Stomach (tissue), 8 donors: ENCODE measurements at regions not wholly inside any gene's neighbourhood (a gene's known extent, or its start where the extent isn't known, plus 50 kb on each side); places are given as distances from the start of the nearest gene placed in this dataset.
A peak's percentile ranks its signal among the peaks of the same experiment; 100 is the strongest.

Experiments used
- DNase-seq, 2 donors: peaks; one replicate each; pipeline versions ENCODE4 v3.0.0 to v3.0.0-alpha.2; 2013 to 2019
- H3K27ac ChIP-seq, 5 donors: fragments of 200-600 bp in 4 of 5; sonication (generic) in 4 of 5; one replicate each; pipeline ENCODE4 v1.5.1; 2013 to 2019; ENCODE audit warnings: mild to moderate bottlenecking in 1 of 5, moderate library complexity in 1 of 5
- H3K27me3 ChIP-seq, 3 donors: fragments of 200-600 bp; sonication (generic); one replicate each; pipeline ENCODE4 v1.5.1; 2017 to 2019; ENCODE audit warnings: mixed run types in 1 of 3
- H3K36me3 ChIP-seq, 4 donors: fragments of 200-600 bp; sonication (generic); 1 replicate in 3 of 4; 2 replicates in 1 of 4; pipeline ENCODE4 v1.5.1; 2016 to 2019
- H3K4me1 ChIP-seq, 4 donors: fragments of 200-600 bp; sonication (generic); one replicate each; pipeline ENCODE4 v1.5.1; 2016 to 2019
- H3K4me3 ChIP-seq, 4 donors: fragments of 200-600 bp; sonication (generic) in 3 of 4; one replicate each; pipeline ENCODE4 v1.5.1; 2016 to 2019; ENCODE audit warnings: mild to moderate bottlenecking in 1 of 4
- H3K9me3 ChIP-seq, 4 donors: fragments of 200-600 bp; sonication (generic); one replicate each; pipeline ENCODE4 v1.5.1; 2016 to 2019
- EP300 ChIP-seq: sonication (generic); formaldehyde crosslinking; IDR thresholded peaks from one replicate; pipeline ENCODE4 v1.6.1; 2017; ENCODE audit warnings: antibody characterized with exemption
- POLR2A ChIP-seq, 4 donors: fragments of 450-650 bp; IDR thresholded peaks; one replicate each; pipeline ENCODE4 v1.6.1; 2016; ENCODE audit warnings: antibody characterized with exemption in 4 of 4, control low read depth in 2 of 4, mild to moderate bottlenecking in 1 of 4, moderate library complexity in 1 of 4
- POLR2AphosphoS5 ChIP-seq, 3 donors: sonication (generic); formaldehyde crosslinking; IDR thresholded peaks; one replicate each; pipeline ENCODE4 v1.6.1; 2016; ENCODE audit warnings: antibody characterized with exemption in 3 of 3
- WGBS, 5 donors: extraction: QIAGEN DNeasy Blood & Tissue Kit in 3 of 5; methylation state at CpG; one replicate each; pipeline versions ENCODE4 v1.1.5 to v1.1.7; 2013 to 2018; 5-methylcytosine and 5-hydroxymethylcytosine counted together
- intact Hi-C: fragments of 100-400 bp; cut with DNase I; formaldehyde crosslinking; loops from one replicate; pipeline ENCODE4 v1.15.1; 2023; ENCODE audit warnings: low total_unique reads
- TF ChIP-seq, protein P1 (sequence below), 7 experiments: fragments of 450-650 bp in 4 of 7; fragments of 200-600 bp in 3 of 7; sonication (generic) in 3 of 7; IDR thresholded peaks; one replicate each; pipeline ENCODE4 v1.5.1; 2016 to 2019; ENCODE audit warnings: antibody characterized with exemption in 7 of 7, control low read depth in 2 of 7, mild to moderate bottlenecking in 1 of 7
- donor health status: healthy with polysubstance abuse.
- donor health status: Bipolar disorder and iron deficiency.
- donor health status: healthy.

DNA sequence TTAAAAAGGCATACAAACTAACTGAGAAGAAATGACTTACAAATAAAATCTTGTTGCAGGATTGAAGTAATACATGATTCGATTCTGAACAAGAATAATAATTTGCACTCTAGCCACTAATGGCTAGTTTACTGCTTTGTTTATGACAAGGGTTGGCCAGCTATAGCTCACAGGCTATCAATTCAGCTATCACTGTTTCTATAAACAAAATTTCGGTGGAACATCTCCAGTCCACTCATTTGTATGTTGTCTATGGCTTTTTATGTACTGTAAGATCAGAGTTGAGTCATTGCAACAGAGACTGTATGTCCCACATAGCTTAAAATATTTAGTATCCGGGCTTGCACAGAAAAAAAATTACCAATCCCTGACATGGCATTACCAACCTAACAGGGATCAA lies 543.7 kb upstream of the CNTNAP5 start:
- Histone ChIP-seq H3K36me3 (no peaks in the 10 kb centered on the region), H3K4me3 (no peak overlapping the region), H3K9me3 (peaks cover 0 to 4% (median 0%) of the 10 kb centered on the region in 4 donors), H3K27me3 (no peaks in the 10 kb centered on the region), H3K4me1 (no peaks in the 10 kb centered on the region), H3K27ac (no peak overlapping the region)
- intact Hi-C loops: no loop called here
- DNase-seq: peak in 1 of 2 donors; percentile 3
- TF ChIP-seq POLR2AphosphoS5 (IDR thresholded peaks at IDR 0.05) (no peak), POLR2A (IDR thresholded peaks at IDR 0.05) (no peak), EP300 (no peak)
- TF ChIP-seq, protein P1, sequence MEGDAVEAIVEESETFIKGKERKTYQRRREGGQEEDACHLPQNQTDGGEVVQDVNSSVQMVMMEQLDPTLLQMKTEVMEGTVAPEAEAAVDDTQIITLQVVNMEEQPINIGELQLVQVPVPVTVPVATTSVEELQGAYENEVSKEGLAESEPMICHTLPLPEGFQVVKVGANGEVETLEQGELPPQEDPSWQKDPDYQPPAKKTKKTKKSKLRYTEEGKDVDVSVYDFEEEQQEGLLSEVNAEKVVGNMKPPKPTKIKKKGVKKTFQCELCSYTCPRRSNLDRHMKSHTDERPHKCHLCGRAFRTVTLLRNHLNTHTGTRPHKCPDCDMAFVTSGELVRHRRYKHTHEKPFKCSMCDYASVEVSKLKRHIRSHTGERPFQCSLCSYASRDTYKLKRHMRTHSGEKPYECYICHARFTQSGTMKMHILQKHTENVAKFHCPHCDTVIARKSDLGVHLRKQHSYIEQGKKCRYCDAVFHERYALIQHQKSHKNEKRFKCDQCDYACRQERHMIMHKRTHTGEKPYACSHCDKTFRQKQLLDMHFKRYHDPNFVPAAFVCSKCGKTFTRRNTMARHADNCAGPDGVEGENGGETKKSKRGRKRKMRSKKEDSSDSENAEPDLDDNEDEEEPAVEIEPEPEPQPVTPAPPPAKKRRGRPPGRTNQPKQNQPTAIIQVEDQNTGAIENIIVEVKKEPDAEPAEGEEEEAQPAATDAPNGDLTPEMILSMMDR (IDR thresholded peaks at IDR 0.05): no peak
- WGBS, 5 donors: 52 to 64% (median 60%) methylated on average over 3 of the region's 3 CpGs

DNA sequence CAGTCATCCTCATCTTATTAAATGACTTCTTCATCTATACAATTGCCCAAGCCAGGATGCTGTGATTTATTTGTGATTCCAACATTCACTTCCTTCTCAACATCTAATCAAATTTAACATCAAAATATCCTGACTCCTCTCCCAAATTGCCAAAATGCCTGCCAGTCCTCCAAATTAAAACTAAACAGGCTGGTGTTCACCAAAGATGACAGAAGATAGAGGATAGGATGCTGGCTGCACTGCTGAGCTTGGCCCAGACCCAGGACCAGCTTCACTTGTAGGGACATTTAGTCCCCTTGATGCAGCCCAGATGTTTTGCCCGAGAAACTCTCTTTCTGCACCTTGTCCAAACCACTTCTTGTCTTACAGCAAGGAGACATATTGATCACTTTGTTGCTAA lies 540.0 kb upstream of the CNTNAP5 start:
- peaks cover 0 to 10% (median 0%) of the 10 kb centered on the region in 4 donors for H3K9me3 ChIP-seq
- no peaks in the 10 kb centered on the region for H3K4me1 ChIP-seq
- intact Hi-C loops: no loop called here
- no peak overlapping the region for H3K4me3 ChIP-seq
- H3K36me3 ChIP-seq: no peaks in the 10 kb centered on the region
- no peak for DNase-seq
- 36 to 83% (median 71%) methylated on average over 1 of the region's 1 CpG for WGBS, 5 donors
- no peak overlapping the region for H3K27ac ChIP-seq
- TF ChIP-seq, protein P1 (IDR thresholded peaks at IDR 0.05): no peak
- TF ChIP-seq EP300: no peak
- no peak for TF ChIP-seq POLR2A (IDR thresholded peaks at IDR 0.05)
- TF ChIP-seq POLR2AphosphoS5 (IDR thresholded peaks at IDR 0.05): no peak
- no peaks in the 10 kb centered on the region for H3K27me3 ChIP-seq

DNA sequence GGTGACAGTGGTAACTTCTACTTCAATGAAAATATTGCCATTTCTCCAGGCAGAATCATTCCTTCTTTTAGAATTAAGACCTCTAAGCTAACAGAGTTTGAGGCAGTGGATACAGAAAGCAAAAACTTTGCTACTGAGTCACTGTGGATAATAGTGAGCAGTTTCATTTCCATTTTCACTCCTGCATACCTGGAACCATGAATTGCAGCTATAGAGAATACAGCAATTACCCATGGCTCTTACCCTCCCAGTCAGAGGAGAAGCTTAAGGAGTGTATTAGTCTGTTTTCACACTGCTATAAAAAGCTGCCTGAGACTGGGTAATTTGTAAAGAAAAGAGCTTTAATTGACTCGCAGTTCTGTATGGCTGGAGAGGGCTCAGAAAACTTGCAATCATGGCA lies 531.4 kb upstream of the CNTNAP5 start:
- Histone ChIP-seq H3K9me3 (peaks cover 0 to 15% (median 0%) of the 10 kb centered on the region in 4 donors), H3K4me1 (no peaks in the 10 kb centered on the region), H3K4me3 (no peak overlapping the region), H3K36me3 (no peaks in the 10 kb centered on the region), H3K27ac (no peak overlapping the region), H3K27me3 (no peaks in the 10 kb centered on the region)
- no peak for DNase-seq
- 70 to 93% (median 89%) methylated on average over 1 of the region's 1 CpG for WGBS, 5 donors
- no peak for TF ChIP-seq EP300
- TF ChIP-seq, protein P1 (IDR thresholded peaks at IDR 0.05): no peak
- no peak for TF ChIP-seq POLR2AphosphoS5 (IDR thresholded peaks at IDR 0.05)
- no peak for TF ChIP-seq POLR2A (IDR thresholded peaks at IDR 0.05)
- intact Hi-C loops: no loop called here

DNA sequence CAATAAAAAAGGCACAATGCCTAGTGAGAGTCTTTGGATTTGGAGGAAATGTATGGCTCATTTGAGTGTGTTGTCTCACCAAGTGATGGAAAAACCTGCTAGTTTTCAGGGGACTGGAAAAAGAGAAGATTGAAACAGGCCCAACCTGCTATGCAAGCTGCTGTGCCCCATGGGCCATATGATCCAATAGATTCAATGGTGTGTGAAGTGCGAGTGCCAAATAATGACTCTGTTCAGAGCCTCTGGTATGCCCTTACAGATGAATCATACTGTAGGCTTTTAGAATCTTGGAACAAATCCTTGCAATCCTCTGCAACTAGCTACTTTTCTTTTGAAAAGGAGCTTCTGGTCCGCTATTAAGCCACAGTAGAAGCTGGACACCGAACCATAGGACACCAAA lies 529.8 kb upstream of the CNTNAP5 start:
- H3K4me1 ChIP-seq: no peaks in the 10 kb centered on the region
- H3K27me3 ChIP-seq: no peaks in the 10 kb centered on the region
- TF ChIP-seq EP300 (no peak), POLR2AphosphoS5 (IDR thresholded peaks at IDR 0.05) (no peak), POLR2A (IDR thresholded peaks at IDR 0.05) (no peak)
- TF ChIP-seq, protein P1 (IDR thresholded peaks at IDR 0.05): no peak
- no peak overlapping the region for H3K27ac ChIP-seq
- intact Hi-C loops: no loop called here
- peaks cover 0 to 15% (median 0%) of the 10 kb centered on the region in 4 donors for H3K9me3 ChIP-seq
- WGBS, 5 donors: 75 to 90% (median 81%) methylated on average over 3 of the region's 3 CpGs
- H3K4me3 ChIP-seq: no peak overlapping the region
- DNase-seq: no peak
- no peaks in the 10 kb centered on the region for H3K36me3 ChIP-seq
